MG63 (cell line): ENCODE measurements at regions not wholly inside any gene's neighbourhood (a gene's known extent, or its start where the extent isn't known, plus 50 kb on each side); places are given as distances from the start of the nearest gene placed in this dataset.

Experiments used
- DNase-seq: peaks from one replicate; pipeline ENCODE4 v3.0.0-alpha.2; 2020
- H3K27me3 ChIP-seq: fragments of 250-450 bp; sonication (Bioruptor Pico); 2 replicates; pipeline ENCODE4 v1.5.1; 2020; ENCODE audit warnings: mild to moderate bottlenecking, moderate library complexity
- H3K36me3 ChIP-seq: fragments of 250-450 bp; sonication (Bioruptor Pico); 2 replicates; pipeline ENCODE4 v1.5.1; 2020; ENCODE audit warnings: mild to moderate bottlenecking, moderate library complexity
- H3K4me3 ChIP-seq: fragments of 250-450 bp; sonication (Bioruptor Pico); 2 replicates; pipeline ENCODE4 v1.5.1; 2020; ENCODE audit warnings: mild to moderate bottlenecking, moderate library complexity
- H3K9me3 ChIP-seq: fragments of 250-450 bp; sonication (Bioruptor Pico); 2 replicates; pipeline ENCODE4 v1.5.1; 2020; ENCODE audit warnings: mild to moderate bottlenecking, moderate library complexity

DNA sequence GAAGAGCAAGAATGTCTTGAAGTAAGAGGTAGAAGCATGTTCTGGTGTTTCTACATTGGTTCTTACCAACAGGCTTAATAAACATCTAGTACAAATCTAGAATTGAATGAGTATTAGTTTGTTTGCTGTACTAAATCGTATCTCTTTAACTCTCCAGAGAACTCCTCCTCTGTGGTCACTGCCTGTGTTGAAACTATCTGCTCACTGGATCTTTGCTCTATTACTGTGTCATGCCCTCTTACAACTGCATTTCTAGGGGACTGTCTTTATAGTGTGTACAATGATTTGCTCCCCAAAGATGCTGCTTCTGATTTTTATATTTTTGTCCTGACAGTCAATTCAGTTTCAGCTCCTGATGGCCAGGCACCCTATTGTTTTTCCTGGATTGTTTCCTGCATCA is 50.1 kb upstream of the E2F7 start:
- Histone ChIP-seq H3K27me3 (no peaks in the 10 kb centered on the region), H3K4me3 (no peak overlapping the region), H3K9me3 (peaks cover 8% of the 10 kb centered on the region; the same call in 1 of the 2 replicates), H3K36me3 (no peaks in the 10 kb centered on the region)
- DNase-seq, result no peak
